ENCODE measurements at regions not wholly inside any gene's neighbourhood (a gene's known extent, or its start where the extent isn't known, plus 50 kb on each side); places are given as distances from the start of the nearest gene placed in this dataset.
"Not testable (repeated sequence)": the region's sequence is repeated elsewhere in the genome, so short reads cannot be mapped to it uniquely, and the experiment has no call there.

GRCh38 chr7:56828078-56828860, 304.0 kb downstream of the ZNF479 start:
- not testable (repeated sequence) for DNase-seq (ENCODE audit: insufficient read length, low spot score); FAIRE-seq

DNA sequence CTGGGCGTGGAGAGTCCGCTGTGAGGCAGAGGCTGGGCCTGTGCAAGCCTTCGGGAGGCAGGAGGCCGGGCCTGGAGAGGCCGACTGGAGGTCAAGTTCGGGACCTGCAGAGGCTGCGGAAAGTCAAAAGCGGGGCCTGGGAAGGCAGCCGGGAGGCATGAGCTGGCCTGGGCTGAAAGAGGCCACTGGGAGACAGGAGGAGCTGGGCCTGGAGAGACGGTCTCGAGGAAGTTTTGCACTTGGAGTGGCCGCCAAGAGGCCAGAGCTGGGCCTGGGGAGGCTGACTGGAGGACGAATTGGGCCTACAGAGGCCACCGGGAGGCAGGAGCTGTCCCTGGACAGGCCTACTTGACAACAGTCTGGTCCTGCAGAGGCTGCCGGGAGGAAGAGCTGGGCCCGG, 304.7 kb downstream of the ZNF479 start:
- not testable (repeated sequence) for DNase-seq (ENCODE audit: insufficient read length, low spot score); FAIRE-seq

DNA sequence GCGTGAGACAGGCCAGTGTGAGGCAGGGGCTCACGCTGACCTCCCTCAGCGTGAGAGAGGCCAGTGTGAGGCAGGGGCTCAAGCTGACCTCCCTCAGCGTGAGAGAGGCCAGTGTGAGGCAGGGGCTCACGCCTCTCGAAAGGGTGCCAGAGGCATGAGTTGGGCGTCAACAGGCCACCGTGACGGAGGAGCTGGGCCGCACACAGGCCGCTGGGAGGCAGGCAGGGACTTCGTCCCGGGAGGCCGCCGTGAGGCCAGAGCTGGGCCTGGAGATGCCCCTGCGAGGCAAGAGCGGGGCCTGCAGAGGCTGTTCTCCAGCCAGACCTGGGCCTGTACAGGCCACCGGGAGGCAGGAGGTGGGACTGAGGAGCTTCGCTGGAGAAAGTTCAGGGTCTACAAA, 305.7 kb downstream of the ZNF479 start:
- not testable (repeated sequence) for DNase-seq (ENCODE audit: insufficient read length, low spot score); FAIRE-seq

DNA sequence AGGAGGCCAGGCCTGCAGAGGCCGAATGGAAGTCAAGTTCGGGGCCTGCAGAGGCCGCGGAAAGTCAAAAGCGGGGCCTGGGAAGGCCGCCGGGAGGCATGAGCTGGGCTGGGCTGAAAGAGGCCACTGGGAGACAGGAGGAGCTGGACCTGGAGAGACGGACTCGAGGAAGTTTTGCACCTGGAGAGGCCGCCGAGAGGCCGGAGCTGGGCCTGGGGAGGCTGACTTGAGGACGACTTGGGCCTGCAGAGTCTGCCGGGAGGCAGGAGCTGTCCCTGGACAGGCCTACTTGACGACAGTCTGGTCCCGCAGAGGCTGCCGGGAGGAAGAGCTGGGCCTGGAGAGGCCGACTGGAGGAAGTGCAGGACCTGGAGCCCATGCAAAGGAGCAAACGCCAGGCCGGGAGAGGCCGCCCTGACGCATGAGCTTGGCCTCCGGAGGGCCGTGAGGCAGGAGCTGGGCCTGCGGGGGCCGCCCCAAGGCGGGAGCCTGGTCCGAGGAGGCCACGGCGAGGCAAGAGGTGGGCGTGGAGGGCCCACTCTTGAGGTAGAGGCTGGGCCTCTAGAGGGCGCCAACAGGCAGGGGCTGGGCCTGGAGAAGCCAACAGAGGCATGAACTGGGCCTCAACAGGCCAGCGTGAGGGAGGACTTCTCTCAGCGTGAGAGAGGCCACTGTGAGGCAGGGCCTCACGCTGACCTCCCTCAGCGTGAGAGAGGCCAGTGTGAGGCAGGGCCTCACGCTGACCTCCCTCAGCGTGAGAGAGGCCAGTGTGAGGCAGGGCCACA, 306.3 kb downstream of the ZNF479 start:
- not testable (repeated sequence) for FAIRE-seq; DNase-seq (ENCODE audit: insufficient read length, low spot score)

- FAIRE-seq; DNase-seq (ENCODE audit: insufficient read length, low spot score): not testable (repeated sequence)
These were observed 307.1 kb downstream of the ZNF479 start for GRCh38 chr7:56825121-56825520.

GRCh38 chr7:56823872-56824635, 308.2 kb downstream of the ZNF479 start:
- not testable (repeated sequence) for FAIRE-seq; DNase-seq (ENCODE audit: insufficient read length, low spot score)

- not testable (repeated sequence) for FAIRE-seq; DNase-seq (ENCODE audit: insufficient read length, low spot score)
These were observed 309.0 kb downstream of the ZNF479 start for GRCh38 chr7:56823231-56823630.

GRCh38 chr7:56822153-56822552, 310.1 kb downstream of the ZNF479 start:
- not testable (repeated sequence) for DNase-seq (ENCODE audit: insufficient read length, low spot score); FAIRE-seq

GRCh38 chr7:56821561-56821960, 310.7 kb downstream of the ZNF479 start:
- FAIRE-seq; DNase-seq (ENCODE audit: insufficient read length, low spot score): not testable (repeated sequence)

- DNase-seq (ENCODE audit: insufficient read length, low spot score); FAIRE-seq: not testable (repeated sequence)
These were observed 314.0 kb downstream of the ZNF479 start for GRCh38 chr7:56818261-56818660.

DNA sequence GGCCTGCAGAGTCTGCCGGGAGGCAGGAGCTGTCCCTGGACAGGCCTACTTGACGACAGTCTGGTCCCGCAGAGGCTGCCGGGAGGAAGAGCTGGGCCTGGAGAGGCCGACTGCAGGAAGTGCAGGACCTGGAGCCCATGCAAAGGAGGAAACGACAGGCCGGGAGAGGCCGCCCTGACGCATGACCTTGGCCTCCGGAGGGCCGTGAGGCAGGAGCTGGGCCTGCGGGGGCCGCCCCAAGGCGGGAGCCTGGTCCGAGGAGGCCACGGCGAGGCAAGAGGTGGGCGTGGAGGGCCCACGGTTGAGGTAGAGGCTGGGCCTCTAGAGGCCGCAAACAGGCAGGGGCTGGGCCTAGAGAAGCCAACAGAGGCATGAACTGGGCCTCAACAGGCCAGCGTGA, 317.3 kb downstream of the ZNF479 start:
- not testable (repeated sequence) for DNase-seq (ENCODE audit: insufficient read length, low spot score); FAIRE-seq

DNA sequence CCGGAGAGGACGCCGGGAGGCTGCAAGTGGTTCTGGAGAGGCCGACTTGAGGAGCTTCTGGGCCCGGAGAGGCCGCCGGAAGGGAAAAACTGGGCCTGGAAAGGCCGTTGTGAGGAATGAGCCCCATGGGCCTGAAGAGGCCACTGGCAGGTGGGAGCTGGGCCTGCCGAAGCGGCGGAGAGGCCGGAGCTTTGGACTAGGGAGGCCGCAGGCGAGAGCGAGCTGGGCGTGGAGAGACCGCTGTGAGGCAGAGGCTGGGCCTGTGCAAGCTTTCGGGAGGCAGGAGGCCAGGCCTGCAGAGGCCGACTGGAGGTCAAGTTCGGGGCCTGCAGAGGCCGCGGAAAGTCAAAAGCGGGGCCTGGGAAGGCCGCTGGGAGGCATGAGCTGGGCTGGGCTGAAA, 317.8 kb downstream of the ZNF479 start:
- not testable (repeated sequence) for FAIRE-seq; DNase-seq (ENCODE audit: insufficient read length, low spot score)

GRCh38 chr7:56813975-56814374, 318.3 kb downstream of the ZNF479 start:
- not testable (repeated sequence) for DNase-seq (ENCODE audit: insufficient read length, low spot score); FAIRE-seq

DNA sequence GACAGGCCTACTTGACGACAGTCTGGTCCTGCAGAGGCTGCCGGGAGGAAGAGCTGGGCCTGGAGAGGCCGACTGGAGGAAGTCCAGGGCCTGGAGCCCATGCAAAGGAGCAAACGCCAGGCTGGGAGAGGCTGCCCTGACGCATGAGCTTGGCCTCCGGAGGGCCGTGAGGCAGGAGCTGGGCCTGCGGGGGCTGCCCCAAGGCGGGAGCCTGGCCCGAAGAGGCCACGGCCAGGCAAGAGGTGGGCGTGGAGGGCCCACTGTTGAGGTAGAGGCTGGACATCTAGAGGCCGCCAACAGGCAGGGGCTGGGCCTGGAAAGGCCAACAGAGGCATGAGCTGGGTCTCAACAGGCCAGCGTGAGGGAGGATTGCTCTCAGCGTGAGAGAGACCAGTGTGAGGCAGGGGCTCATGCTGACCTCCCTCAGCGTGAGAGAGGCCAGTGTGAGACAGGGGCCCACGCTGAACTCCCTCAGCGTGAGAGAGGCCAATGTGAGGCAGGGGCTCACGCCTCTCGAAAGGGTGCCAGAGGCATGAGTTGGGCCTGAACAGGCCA, 320.6 kb downstream of the ZNF479 start:
- not testable (repeated sequence) for FAIRE-seq; DNase-seq (ENCODE audit: insufficient read length, low spot score)

DNA sequence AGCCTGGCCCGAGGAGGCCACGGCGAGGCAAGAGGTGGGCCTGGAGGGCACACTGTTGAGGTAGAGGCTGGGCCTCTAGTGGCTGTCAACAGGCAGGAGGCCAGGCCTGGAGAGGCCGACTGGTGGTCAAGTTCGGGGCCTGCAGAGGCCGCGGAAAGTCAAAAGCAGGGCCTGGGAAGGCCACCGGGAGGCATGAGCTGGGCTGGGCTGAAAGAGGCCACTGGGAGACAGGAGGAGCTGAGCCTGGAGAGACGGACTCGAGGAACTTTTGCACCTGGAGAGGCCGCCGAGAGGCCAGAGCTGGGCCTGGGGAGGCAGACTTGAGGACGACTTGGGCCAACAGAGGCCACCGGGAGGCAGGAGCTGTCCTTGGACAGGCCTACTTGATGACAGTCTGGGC, 321.2 kb downstream of the ZNF479 start:
- DNase-seq (ENCODE audit: insufficient read length, low spot score) (no peak), FAIRE-seq (no peak)

GRCh38 chr7:56810466-56810865, 321.8 kb downstream of the ZNF479 start:
- DNase-seq (ENCODE audit: insufficient read length, low spot score) (no peak), FAIRE-seq (no peak)

- DNase-seq (ENCODE audit: insufficient read length, low spot score); FAIRE-seq: not testable (repeated sequence)
These were observed 322.5 kb downstream of the ZNF479 start for GRCh38 chr7:56809734-56810133.

DNA sequence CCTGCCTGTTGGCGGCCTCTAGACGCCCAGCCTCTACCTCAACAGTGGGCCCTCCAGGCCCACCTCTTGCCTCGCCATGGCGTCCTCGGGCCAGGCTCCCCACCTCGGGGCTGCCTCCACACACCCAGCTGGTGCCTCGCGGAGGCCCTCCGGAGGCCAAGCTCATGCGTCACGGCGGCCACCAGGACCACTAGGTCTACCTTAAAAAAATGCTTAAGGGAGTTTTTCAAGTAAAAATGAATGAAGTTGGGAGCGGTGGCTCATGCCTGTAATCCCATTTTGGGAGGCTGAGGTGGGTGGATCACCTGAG, 327.5 kb downstream of the ZNF479 start:
- not testable (repeated sequence) for DNase-seq (ENCODE audit: insufficient read length, low spot score); FAIRE-seq

GRCh38 chr7:56803965-56804754, 328.1 kb downstream of the ZNF479 start:
- FAIRE-seq; DNase-seq (ENCODE audit: insufficient read length, low spot score): not testable (repeated sequence)

DNA sequence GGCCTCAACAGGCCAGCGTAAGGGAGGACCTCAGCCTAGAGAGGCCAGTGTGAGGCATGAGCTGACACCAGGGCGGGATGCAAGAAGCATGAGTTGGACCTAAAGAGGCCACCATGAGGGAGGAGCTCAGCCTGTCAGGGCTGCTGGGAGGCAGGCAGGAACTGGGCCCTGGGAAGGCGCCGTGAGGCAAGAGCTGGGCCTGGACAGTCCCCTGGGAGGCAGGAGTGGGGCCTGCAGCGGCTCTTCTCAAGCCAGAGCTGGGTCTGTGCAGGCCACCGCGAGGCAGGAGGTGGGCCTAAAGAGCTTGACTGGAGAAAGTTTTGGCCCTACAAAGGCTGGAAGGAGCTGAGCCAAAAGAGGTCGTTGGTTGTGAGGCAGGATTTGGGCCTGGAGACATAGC, 328.9 kb downstream of the ZNF479 start:
- DNase-seq (ENCODE audit: insufficient read length, low spot score); FAIRE-seq: not testable (repeated sequence)

Data from HTR-8/SVneo (cell line).